IMR-90 (cell line): ENCODE measurements at regions not wholly inside any gene's neighbourhood (a gene's known extent, or its start where the extent isn't known, plus 50 kb on each side); places are given as distances from the start of the nearest gene placed in this dataset.

Experiments used
- ATAC-seq: fragments of 200-7000 bp; cut with Tn5 transposase; 2 replicates; pipeline ENCODE4 v1.9.1; 2020; ENCODE audit warnings: low read depth, mild to moderate bottlenecking, moderate library complexity
- BruUV-seq: library from RNA; stranded (reverse); fragments of 400-500 nt; replicated peaks from 2 replicates; lab custom pipeline; 2021; lab: Mats Ljungman, UMichigan
- CTCF ChIA-PET: fragments of 300-600 bp; formaldehyde crosslinking; extraction: SDS; loops from one replicate; lab custom pipeline; 2021; ENCODE audit warnings: antibody characterized with exemption; lab: Yijun Ruan, JAX
- POLR2A ChIA-PET: fragments of 300-600 bp; sonication (Branson Sonifier 250); formaldehyde crosslinking; loops from one replicate; lab custom pipeline; 2022; ENCODE audit warnings: antibody characterized with exemption; ENCODE audit not compliant: unreplicated experiment; lab: Charles Lee
- DNase-seq: peaks from one replicate; pipeline ENCODE4 v3.0.0; 2013
- H2AFZ ChIP-seq: replicated peaks from 2 replicates; pipeline ENCODE3; 2013; ENCODE audit warnings: low read length, mild to moderate bottlenecking; ENCODE audit not compliant: poor library complexity
- H2AK5ac ChIP-seq: 2 replicates; pipeline ENCODE4 v1.6.1; 2013; ENCODE audit warnings: low read depth, low read length, inconsistent platforms
- H2AK9ac ChIP-seq: replicated peaks from 2 replicates; pipeline ENCODE3; 2013; ENCODE audit warnings: mild to moderate bottlenecking, low read depth, low read length, moderate library complexity; ENCODE audit not compliant: poor library complexity
- H2BK120ac ChIP-seq: 2 replicates; pipeline ENCODE4 v1.6.1; 2013; ENCODE audit warnings: low read depth, low read length, inconsistent platforms
- H2BK15ac ChIP-seq: 3 replicates; pipeline ENCODE4 v1.6.1; 2013; ENCODE audit warnings: low read depth, low read length, inconsistent platforms
- H2BK20ac ChIP-seq: 2 replicates; pipeline ENCODE4 v1.6.1; 2013; ENCODE audit warnings: low read depth, mild to moderate bottlenecking, inconsistent platforms, low read length, moderate library complexity
- H2BK5ac ChIP-seq: 2 replicates; pipeline ENCODE4 v1.6.1; 2013; ENCODE audit warnings: mild to moderate bottlenecking, low read depth, low read length, inconsistent platforms; ENCODE audit not compliant: poor library complexity, severe bottlenecking
- H3K14ac ChIP-seq: replicated peaks from 2 replicates; pipeline ENCODE4 v1.6.1; 2013; ENCODE audit warnings: low read depth, low read length, inconsistent platforms
- H3K18ac ChIP-seq: 2 replicates; pipeline ENCODE4 v1.6.1; 2013; ENCODE audit warnings: low read depth, low read length, control low read depth
- H3K23ac ChIP-seq: 2 replicates; pipeline ENCODE4 v1.6.1; 2013; ENCODE audit warnings: low read depth, low read length, inconsistent platforms
- H3K27ac ChIP-seq: 2 replicates; pipeline ENCODE4 v1.5.1; 2013; ENCODE audit warnings: mild to moderate bottlenecking, control low read depth, low read length; ENCODE audit not compliant: insufficient read depth
- H3K27me3 ChIP-seq: 2 replicates; pipeline ENCODE4 v1.6.1; 2013; ENCODE audit warnings: low read length; ENCODE audit not compliant: control insufficient read depth, insufficient read depth
- H3K36me3 ChIP-seq: 2 replicates; pipeline ENCODE4 v1.6.1; 2013; ENCODE audit warnings: low read length, mixed read lengths; ENCODE audit not compliant: control insufficient read depth, insufficient read depth
- H3K4ac ChIP-seq: 2 replicates; pipeline ENCODE4 v1.6.1; 2013; ENCODE audit warnings: low read depth, low read length, inconsistent platforms
- H3K4me1 ChIP-seq: 2 replicates; pipeline ENCODE4 v1.6.1; 2013; ENCODE audit warnings: low read length, mixed read lengths; ENCODE audit not compliant: control insufficient read depth, insufficient read depth
- H3K4me2 ChIP-seq: 2 replicates; pipeline ENCODE4 v1.6.1; 2013; ENCODE audit warnings: low read depth, mild to moderate bottlenecking, control low read depth, low read length, moderate library complexity
- H3K4me3 ChIP-seq: 2 replicates; pipeline ENCODE4 v1.5.1; 2013; ENCODE audit warnings: low read depth, mild to moderate bottlenecking, control low read depth, low read length, moderate library complexity; ENCODE audit not compliant: insufficient read depth
- H3K56ac ChIP-seq: 2 replicates; pipeline ENCODE4 v1.6.1; 2013; ENCODE audit warnings: low read length, inconsistent platforms; ENCODE audit not compliant: insufficient read depth; ENCODE audit errors: extremely low read depth
- H3K79me1 ChIP-seq, 2 experiments: 2 replicates each; pipeline ENCODE4 v1.6.1; 2013; ENCODE audit warnings: low read length in 2 of 2, inconsistent platforms in 1 of 2, low read depth in 1 of 2
- H3K9ac ChIP-seq: 2 replicates; pipeline ENCODE4 v1.6.1; 2013; ENCODE audit warnings: low read depth, low read length, control low read depth
- H3K9me1 ChIP-seq: 2 replicates; pipeline ENCODE4 v1.6.1; 2013; ENCODE audit warnings: low read length, inconsistent platforms; ENCODE audit not compliant: insufficient read depth
- H3K9me3 ChIP-seq: 2 replicates; pipeline ENCODE4 v1.6.1; 2013; ENCODE audit warnings: low read length; ENCODE audit not compliant: control insufficient read depth, insufficient read depth
- H4K20me1 ChIP-seq: 2 replicates; pipeline ENCODE4 v1.6.1; 2013; ENCODE audit warnings: low read length, inconsistent platforms; ENCODE audit not compliant: insufficient read depth
- H4K5ac ChIP-seq: 2 replicates; pipeline ENCODE4 v1.6.1; 2013; ENCODE audit warnings: mild to moderate bottlenecking, low read depth, low read length, control low read depth
- H4K8ac ChIP-seq, 2 experiments: 2 replicates each; pipeline ENCODE4 v1.6.1; 2013; ENCODE audit warnings: low read depth in 2 of 2, low read length in 2 of 2, control low read depth in 1 of 2, inconsistent platforms in 1 of 2
- H4K91ac ChIP-seq: 2 replicates; pipeline ENCODE4 v1.6.1; 2013; ENCODE audit warnings: low read depth, low read length, inconsistent platforms; ENCODE audit not compliant: insufficient read depth
- BHLHE40 ChIP-seq: fragments of 150-350 bp; IDR thresholded peaks from 2 replicates; pipeline ENCODE4 v1.6.1; 2016; ENCODE audit warnings: mild to moderate bottlenecking, low read depth, low read length
- ELK1 ChIP-seq: fragments of 150-350 bp; IDR thresholded peaks from 2 replicates; pipeline ENCODE4 v1.6.1; 2016; ENCODE audit warnings: low read depth, mild to moderate bottlenecking, low read length, moderate library complexity, borderline replicate concordance
- NFE2L2 ChIP-seq: fragments of 150-350 bp; IDR thresholded peaks from 2 replicates; pipeline ENCODE4 v1.6.1; 2016; ENCODE audit warnings: low read depth, mild to moderate bottlenecking, low read length
- RFX5 ChIP-seq: IDR thresholded peaks from 2 replicates; pipeline ENCODE4 v1.8.0; 2012; ENCODE audit warnings: low read depth, mild to moderate bottlenecking, low read length, moderate library complexity
- USF2 ChIP-seq: fragments of 150-350 bp; IDR thresholded peaks from 2 replicates; pipeline ENCODE4 v1.6.1; 2017; ENCODE audit warnings: mild to moderate bottlenecking, antibody characterized with exemption, low read length, low read depth
- WGBS, 2 experiments: methylation state at CpG; one replicate each; pipeline versions ENCODE4 v1.1.5 to v1.1.7; 2013; ENCODE audit warnings: missing lambda C conversion rate in 2 of 2; ENCODE audit not compliant: insufficient read length in 1 of 2; ENCODE audit errors: extremely low coverage in 2 of 2; 5-methylcytosine and 5-hydroxymethylcytosine counted together
- dilution Hi-C: fragments of 300-500 bp; cut with HindIII; formaldehyde crosslinking; loops from one replicate; pipeline ENCODE4 v1.14.3; 2018; ENCODE audit warnings: low sequenced_read_pairs; ENCODE audit not compliant: unreplicated experiment
- in situ Hi-C: fragments of 300-500 bp; cut with MboI; formaldehyde crosslinking; loops from 3 replicates; pipeline ENCODE4 v1.14.3; 2019; ENCODE audit warnings: low sequenced_read_pairs, inconsistent platforms, mixed read lengths
- intact Hi-C: fragments of 100-400 bp; cut with micrococcal nuclease; formaldehyde crosslinking; loops from 2 replicates; pipeline ENCODE4 v1.10.0; 2022

DNA sequence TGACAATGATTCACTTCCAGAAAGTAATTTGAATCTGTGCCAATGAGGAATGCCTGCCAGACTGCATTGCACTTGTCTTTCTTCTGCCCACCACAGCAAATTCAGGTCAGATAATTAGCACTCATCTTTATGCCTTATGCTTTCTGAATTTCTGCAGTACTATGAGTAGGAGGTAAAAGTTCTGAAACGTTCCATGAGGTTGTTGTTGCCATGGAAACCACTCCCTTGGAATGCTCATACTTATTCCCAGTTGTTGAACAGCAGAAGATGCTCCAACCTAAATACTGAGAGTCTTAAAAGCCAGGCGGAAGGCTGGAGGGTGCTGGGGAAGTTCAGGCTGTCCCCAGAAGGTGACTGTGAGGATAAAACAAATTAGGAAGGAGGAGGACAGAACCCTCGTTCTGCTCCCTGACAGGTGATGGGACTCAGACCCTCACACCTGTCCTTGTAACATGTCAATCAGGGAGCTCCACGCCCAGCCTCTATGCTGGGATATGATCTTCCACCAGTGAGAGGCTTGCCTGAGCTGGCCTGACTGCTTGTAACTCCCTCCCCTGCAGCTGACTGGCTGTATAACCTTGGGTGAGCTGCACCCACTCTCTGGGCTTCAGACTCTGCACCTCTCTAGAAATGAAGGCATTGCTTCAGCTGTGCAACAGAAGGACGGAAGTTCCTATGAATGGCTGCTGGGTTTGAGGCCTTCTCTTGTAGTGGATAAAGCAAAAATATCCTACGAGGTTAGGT, 554.3 kb upstream of the MGMT start:
- CTCF ChIA-PET = no interaction called here
- no peaks in the 10 kb centered on the region for H3K4me1 ChIP-seq
- no peaks in the 10 kb centered on the region for H3K36me3 ChIP-seq
- peaks cover 40% of the 10 kb centered on the region for H3K9me3 ChIP-seq
- no peak overlapping the region for H3K23ac ChIP-seq
- no peak overlapping the region for H2BK20ac ChIP-seq
- no peaks in the 10 kb centered on the region for H3K9me1 ChIP-seq
- no peak overlapping the region for H2AFZ ChIP-seq
- H3K14ac ChIP-seq = no peak overlapping the region
- no peak for ATAC-seq
- POLR2A ChIA-PET = no interaction called here
- no peak overlapping the region for H2AK9ac ChIP-seq
- TF ChIP-seq ELK1 (no peak), RFX5 (no peak), USF2 (no peak), NFE2L2 (no peak), BHLHE40 (no peak)
- H2BK5ac ChIP-seq = no peak overlapping the region
- H2AK5ac ChIP-seq = no peak overlapping the region
- H2BK120ac ChIP-seq = no peak overlapping the region
- no peak for DNase-seq
- H2BK15ac ChIP-seq = no peak overlapping the region
- H4K5ac ChIP-seq = no peak overlapping the region
- H3K4ac ChIP-seq = no peak overlapping the region
- H3K27me3 ChIP-seq = no peaks in the 10 kb centered on the region
- H3K4me2 ChIP-seq = no peak overlapping the region
- dilution Hi-C loops (no loop called here), in situ Hi-C loops (no loop called here), intact Hi-C loops (no loop called here)
- H3K9ac ChIP-seq = no peak overlapping the region
- no peak overlapping the region for H3K56ac ChIP-seq
- no peaks in the 10 kb centered on the region for H3K79me1 ChIP-seq
- no TSS peak for BruUV-seq
- H4K20me1 ChIP-seq = no peaks in the 10 kb centered on the region
- H4K8ac ChIP-seq = no peak overlapping the region
- no peak overlapping the region for H3K4me3 ChIP-seq
- no peak overlapping the region for H4K91ac ChIP-seq
- no peak overlapping the region for H3K18ac ChIP-seq
- WGBS, 2 experiments = no CpG with 5 or more reads among the region's 6 CpGs
- H3K27ac ChIP-seq = no peak overlapping the region
